SK-N-SH treated with all-trans-retinoic acid at 6 μM for 48 hours (cell line): ENCODE measurements at regions not wholly inside any gene's neighbourhood (a gene's known extent, or its start where the extent isn't known, plus 50 kb on each side); places are given as distances from the start of the nearest gene placed in this dataset.

Experiments
- ARNTL ChIP-seq: fragments of 450-650 bp; formaldehyde crosslinking; IDR thresholded peaks from 2 replicates; pipeline ENCODE4 v1.5.0; 2020; ENCODE audit warnings: low read depth, mild to moderate bottlenecking, moderate library complexity, borderline replicate concordance
- ESRRG ChIP-seq: fragments of 250-450 bp; sonication (Bioruptor Pico); IDR thresholded peaks from 2 replicates; pipeline ENCODE4 v1.6.1; 2021; ENCODE audit warnings: mild to moderate bottlenecking
- SNAI2 ChIP-seq: fragments of 250-450 bp; sonication (Bioruptor Pico); IDR thresholded peaks from 2 replicates; pipeline ENCODE4 v1.5.0; 2020; ENCODE audit warnings: mild to moderate bottlenecking, moderate library complexity
- ZFP30 ChIP-seq: fragments of 450-650 bp; formaldehyde crosslinking; IDR thresholded peaks from 2 replicates; pipeline ENCODE4 v1.5.0; 2022; ENCODE audit warnings: mild to moderate bottlenecking, moderate library complexity
- TF ChIP-seq, protein P1 (sequence below): fragments of 250-450 bp; sonication (Bioruptor Pico); IDR thresholded peaks from 2 replicates; pipeline ENCODE4 v1.8.0; 2020; ENCODE audit warnings: mild to moderate bottlenecking, moderate library complexity, borderline replicate concordance

DNA sequence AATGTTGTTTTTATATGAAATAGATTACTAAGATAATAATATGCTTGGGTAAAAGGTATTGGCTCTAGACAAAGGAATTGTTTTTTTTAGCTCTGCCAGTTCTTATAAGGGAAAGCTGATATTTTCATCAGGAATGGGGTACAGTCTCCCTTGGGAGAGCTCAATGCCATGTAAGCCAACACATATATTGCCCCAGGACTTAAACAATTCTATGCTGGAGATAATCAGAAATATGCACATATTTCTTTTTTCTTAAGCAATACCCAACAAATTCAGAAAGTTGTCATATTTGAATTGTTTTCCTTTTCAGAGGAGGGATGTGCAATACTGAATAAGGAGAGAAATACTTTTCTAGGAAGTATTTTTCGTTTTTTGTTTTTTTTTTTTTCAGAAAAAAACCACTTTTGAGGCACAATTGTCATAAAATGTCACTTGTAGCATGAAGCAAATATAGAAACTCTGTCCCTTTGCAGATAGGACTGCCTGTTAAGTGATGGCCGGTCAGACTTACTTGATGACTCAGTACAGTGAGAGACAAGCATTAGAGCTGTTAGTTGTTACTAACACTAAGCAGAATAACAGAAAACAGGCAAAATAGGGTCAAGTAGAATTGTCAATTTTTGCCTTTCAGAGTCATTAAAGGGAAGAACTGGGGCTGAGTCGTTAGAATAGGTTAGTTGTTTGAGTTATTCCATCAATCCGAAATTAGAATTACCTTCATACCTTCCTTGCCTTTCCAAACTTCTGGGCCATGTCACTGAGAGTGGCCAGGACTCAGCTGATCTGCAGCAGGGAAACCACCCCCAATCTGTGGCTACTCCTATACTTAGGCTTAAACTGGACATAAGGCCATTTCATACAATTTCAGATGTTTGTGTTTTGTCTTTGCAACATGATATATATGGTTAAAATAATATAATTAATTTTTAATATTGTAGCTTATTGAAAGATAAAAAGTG is 168.1 kb downstream of the SLC38A4 start:
- TF ChIP-seq ESRRG (CRISPR knock-in tag) (no peak), SNAI2 (CRISPR knock-in tag) (no peak), ZFP30 (CRISPR knock-in tag) (no peak), ARNTL (no peak)
- TF ChIP-seq, protein P1, sequence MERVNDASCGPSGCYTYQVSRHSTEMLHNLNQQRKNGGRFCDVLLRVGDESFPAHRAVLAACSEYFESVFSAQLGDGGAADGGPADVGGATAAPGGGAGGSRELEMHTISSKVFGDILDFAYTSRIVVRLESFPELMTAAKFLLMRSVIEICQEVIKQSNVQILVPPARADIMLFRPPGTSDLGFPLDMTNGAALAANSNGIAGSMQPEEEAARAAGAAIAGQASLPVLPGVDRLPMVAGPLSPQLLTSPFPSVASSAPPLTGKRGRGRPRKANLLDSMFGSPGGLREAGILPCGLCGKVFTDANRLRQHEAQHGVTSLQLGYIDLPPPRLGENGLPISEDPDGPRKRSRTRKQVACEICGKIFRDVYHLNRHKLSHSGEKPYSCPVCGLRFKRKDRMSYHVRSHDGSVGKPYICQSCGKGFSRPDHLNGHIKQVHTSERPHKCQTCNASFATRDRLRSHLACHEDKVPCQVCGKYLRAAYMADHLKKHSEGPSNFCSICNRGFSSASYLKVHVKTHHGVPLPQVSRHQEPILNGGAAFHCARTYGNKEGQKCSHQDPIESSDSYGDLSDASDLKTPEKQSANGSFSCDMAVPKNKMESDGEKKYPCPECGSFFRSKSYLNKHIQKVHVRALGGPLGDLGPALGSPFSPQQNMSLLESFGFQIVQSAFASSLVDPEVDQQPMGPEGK (CRISPR knock-in tag): no peak
